DND-41 (cell line): ENCODE measurements at regions not wholly inside any gene's neighbourhood (a gene's known extent, or its start where the extent isn't known, plus 50 kb on each side); places are given as distances from the start of the nearest gene placed in this dataset.

ENCODE experiments used
- EZH2 ChIP-seq: IDR thresholded peaks from 3 replicates; pipeline ENCODE4 v1.6.1; 2012; ENCODE audit warnings: borderline replicate concordance, low read depth, mild to moderate bottlenecking, moderate library complexity, low read length, inconsistent platforms; ENCODE audit not compliant: severe bottlenecking
- TF ChIP-seq, protein P1 (sequence below): IDR thresholded peaks from 2 replicates; pipeline ENCODE4 v1.5.1; 2012; ENCODE audit warnings: borderline replicate concordance, low read length, moderate library complexity, mild to moderate bottlenecking; ENCODE audit not compliant: poor library complexity, severe bottlenecking; ENCODE audit errors: extremely low read depth

DNA sequence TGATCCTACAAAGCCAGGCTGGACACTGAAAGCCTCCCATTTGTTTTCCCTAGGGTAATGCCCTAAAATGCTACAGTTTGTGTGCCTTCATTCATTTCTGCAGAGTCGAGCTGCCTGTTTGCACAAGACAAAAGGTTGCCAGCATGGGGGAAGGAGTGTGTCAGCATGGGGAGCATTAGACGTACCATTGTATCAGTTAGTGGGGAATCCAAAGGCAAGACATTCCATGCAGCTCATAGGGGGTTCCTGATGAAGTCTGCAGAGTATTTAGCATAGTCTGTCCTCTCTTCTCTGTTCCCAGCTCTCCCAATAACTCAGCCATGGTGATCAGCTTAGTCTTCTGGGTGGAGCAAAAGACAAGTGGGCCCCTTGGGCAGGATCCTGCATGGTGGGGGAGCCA is 276.9 kb upstream of the PCDH7 start:
- no peak for TF ChIP-seq EZH2
- TF ChIP-seq, protein P1, sequence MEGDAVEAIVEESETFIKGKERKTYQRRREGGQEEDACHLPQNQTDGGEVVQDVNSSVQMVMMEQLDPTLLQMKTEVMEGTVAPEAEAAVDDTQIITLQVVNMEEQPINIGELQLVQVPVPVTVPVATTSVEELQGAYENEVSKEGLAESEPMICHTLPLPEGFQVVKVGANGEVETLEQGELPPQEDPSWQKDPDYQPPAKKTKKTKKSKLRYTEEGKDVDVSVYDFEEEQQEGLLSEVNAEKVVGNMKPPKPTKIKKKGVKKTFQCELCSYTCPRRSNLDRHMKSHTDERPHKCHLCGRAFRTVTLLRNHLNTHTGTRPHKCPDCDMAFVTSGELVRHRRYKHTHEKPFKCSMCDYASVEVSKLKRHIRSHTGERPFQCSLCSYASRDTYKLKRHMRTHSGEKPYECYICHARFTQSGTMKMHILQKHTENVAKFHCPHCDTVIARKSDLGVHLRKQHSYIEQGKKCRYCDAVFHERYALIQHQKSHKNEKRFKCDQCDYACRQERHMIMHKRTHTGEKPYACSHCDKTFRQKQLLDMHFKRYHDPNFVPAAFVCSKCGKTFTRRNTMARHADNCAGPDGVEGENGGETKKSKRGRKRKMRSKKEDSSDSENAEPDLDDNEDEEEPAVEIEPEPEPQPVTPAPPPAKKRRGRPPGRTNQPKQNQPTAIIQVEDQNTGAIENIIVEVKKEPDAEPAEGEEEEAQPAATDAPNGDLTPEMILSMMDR: no peak
